GM23248 (cell line): ENCODE measurements at regions not wholly inside any gene's neighbourhood (a gene's known extent, or its start where the extent isn't known, plus 50 kb on each side); places are given as distances from the start of the nearest gene placed in this dataset.
"Not testable (repeated sequence)": the region's sequence is repeated elsewhere in the genome, so short reads cannot be mapped to it uniquely, and the experiment has no call there.

Experiments
- EZH2 ChIP-seq: fragments of 200-600 bp; sonication (generic); IDR thresholded peaks from 2 replicates; pipeline ENCODE4 v1.6.1; 2018; ENCODE audit warnings: antibody characterized with exemption, mild to moderate bottlenecking; ENCODE audit not compliant: insufficient read depth, poor library complexity, severe bottlenecking
- EZH2phosphoT487 ChIP-seq: fragments of 200-600 bp; sonication (generic); IDR thresholded peaks from 2 replicates; pipeline ENCODE4 v1.6.1; 2018; ENCODE audit warnings: antibody characterized with exemption, moderate library complexity, mild to moderate bottlenecking, low read depth; ENCODE audit not compliant: insufficient read depth

GRCh38 chr1:146416642-146417041, 187.8 kb upstream of the NOTCH2NLA start:
- TF ChIP-seq EZH2, EZH2phosphoT487: not testable (repeated sequence)
